Suprapubic skin (tissue), 4 donors: ENCODE measurements at regions not wholly inside any gene's neighbourhood (a gene's known extent, or its start where the extent isn't known, plus 50 kb on each side); places are given as distances from the start of the nearest gene placed in this dataset.

ENCODE experiments used
- DNase-seq, 2 donors: peaks; one replicate each; pipeline ENCODE4 v3.0.0-alpha.2; 2019; ENCODE audit warnings: low spot score in 2 of 2
- H3K27ac ChIP-seq: fragments of 200-600 bp; sonication (generic); one replicate; pipeline ENCODE4 v1.5.1; 2019
- H3K27me3 ChIP-seq: fragments of 200-600 bp; sonication (generic); one replicate; pipeline ENCODE4 v1.5.1; 2019
- H3K36me3 ChIP-seq: fragments of 200-600 bp; sonication (generic); one replicate; pipeline ENCODE4 v1.5.1; 2019
- H3K4me1 ChIP-seq: fragments of 200-600 bp; sonication (generic); one replicate; pipeline ENCODE4 v1.5.1; 2019
- H3K4me3 ChIP-seq: fragments of 200-600 bp; sonication (generic); one replicate; pipeline ENCODE4 v1.5.1; 2019; ENCODE audit warnings: mild to moderate bottlenecking
- H3K9me3 ChIP-seq: fragments of 200-600 bp; sonication (generic); one replicate; pipeline ENCODE4 v1.5.1; 2019
- EP300 ChIP-seq: sonication (generic); formaldehyde crosslinking; IDR thresholded peaks from one replicate; pipeline ENCODE4 v1.6.1; 2017; ENCODE audit warnings: antibody characterized with exemption
- POLR2A ChIP-seq, 2 donors: fragments of 450-650 bp; IDR thresholded peaks; one replicate each; pipeline ENCODE4 v1.6.1; 2017; ENCODE audit warnings: antibody characterized with exemption in 2 of 2, mild to moderate bottlenecking in 2 of 2, moderate library complexity in 2 of 2
- POLR2AphosphoS5 ChIP-seq, 3 donors: sonication (generic); formaldehyde crosslinking; IDR thresholded peaks; one replicate each; pipeline ENCODE4 v1.6.1; 2017; ENCODE audit warnings: antibody characterized with exemption in 3 of 3
- WGBS: methylation state at CpG from one replicate; pipeline ENCODE4 v1.1.5; 2018; 5-methylcytosine and 5-hydroxymethylcytosine counted together
- TF ChIP-seq, protein P1 (sequence below), 2 donors: fragments of 200-600 bp in 1 of 2; fragments of 450-650 bp in 1 of 2; sonication (generic) in 1 of 2; IDR thresholded peaks; one replicate each; pipeline ENCODE4 v1.5.1; 2016 to 2019; ENCODE audit warnings: antibody characterized with exemption in 2 of 2, mild to moderate bottlenecking in 1 of 2, moderate library complexity in 1 of 2

GRCh38 chr9:97802276-97802675 lies 50.8 kb upstream of the FOXE1 start:
- Histone ChIP-seq H3K27ac (peak overlapping the region; percentile 31), H3K27me3 (peaks cover 8% of the 10 kb centered on the region), H3K36me3 (no peaks in the 10 kb centered on the region), H3K4me3 (no peak overlapping the region), H3K4me1 (peaks cover 18% of the 10 kb centered on the region), H3K9me3 (no peaks in the 10 kb centered on the region)
- WGBS = 57% methylated on average over 5 of the region's 6 CpGs
- TF ChIP-seq EP300 (no peak), POLR2AphosphoS5 (IDR thresholded peaks at IDR 0.05) (no peak), POLR2A (IDR thresholded peaks at IDR 0.05) (no peak)
- TF ChIP-seq, protein P1, sequence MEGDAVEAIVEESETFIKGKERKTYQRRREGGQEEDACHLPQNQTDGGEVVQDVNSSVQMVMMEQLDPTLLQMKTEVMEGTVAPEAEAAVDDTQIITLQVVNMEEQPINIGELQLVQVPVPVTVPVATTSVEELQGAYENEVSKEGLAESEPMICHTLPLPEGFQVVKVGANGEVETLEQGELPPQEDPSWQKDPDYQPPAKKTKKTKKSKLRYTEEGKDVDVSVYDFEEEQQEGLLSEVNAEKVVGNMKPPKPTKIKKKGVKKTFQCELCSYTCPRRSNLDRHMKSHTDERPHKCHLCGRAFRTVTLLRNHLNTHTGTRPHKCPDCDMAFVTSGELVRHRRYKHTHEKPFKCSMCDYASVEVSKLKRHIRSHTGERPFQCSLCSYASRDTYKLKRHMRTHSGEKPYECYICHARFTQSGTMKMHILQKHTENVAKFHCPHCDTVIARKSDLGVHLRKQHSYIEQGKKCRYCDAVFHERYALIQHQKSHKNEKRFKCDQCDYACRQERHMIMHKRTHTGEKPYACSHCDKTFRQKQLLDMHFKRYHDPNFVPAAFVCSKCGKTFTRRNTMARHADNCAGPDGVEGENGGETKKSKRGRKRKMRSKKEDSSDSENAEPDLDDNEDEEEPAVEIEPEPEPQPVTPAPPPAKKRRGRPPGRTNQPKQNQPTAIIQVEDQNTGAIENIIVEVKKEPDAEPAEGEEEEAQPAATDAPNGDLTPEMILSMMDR (IDR thresholded peaks at IDR 0.05) = no peak
- no peak for DNase-seq

DNA sequence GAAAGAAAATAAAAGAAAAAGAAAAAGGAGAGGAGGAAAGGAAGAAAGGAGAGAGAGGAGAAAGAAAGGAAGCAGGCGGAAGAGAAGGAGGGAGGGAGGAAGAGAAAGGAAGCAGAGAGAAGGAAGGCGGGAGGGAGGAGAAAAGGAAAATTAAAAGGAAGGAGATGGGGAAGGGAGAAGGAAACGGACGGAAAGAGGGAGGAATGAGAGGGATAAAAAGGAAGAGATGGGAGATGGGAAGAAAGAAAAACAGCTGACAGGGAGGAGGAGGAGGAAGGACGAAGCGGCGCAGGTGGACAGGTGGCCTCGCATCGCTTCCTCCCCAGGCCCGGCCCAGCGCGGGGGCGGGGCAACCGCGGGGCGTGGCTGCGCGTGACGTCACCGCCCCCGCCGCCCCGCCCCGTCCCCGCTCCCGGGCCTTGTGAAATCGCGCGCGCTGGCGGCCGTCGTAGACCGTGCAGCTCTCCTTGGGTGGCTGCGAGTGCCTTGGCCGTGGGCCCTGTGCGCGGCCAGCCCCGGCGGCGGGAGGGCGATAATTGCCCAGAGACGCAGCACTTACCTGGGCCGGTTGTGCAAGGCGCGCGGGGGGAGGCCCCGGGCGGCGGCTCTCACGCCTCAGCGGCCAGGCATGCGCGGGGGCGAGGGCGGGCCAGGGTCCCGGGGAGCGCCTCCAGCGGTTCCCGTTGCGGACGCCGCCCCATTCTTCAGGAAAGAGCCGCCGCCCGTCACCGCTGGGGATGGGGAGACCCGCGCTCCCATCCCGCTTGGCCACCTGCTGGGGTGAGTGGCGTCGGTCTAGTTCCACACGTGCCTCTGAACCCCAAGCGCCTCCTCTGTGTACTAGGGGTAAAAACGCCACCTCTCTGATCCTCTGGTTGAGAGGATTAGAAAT lies 49.6 kb upstream of the FOXE1 start:
- Histone ChIP-seq H3K9me3 (no peaks in the 10 kb centered on the region), H3K36me3 (no peaks in the 10 kb centered on the region), H3K27me3 (peaks cover 8% of the 10 kb centered on the region), H3K4me3 (peak overlapping the region; percentile 60), H3K27ac (peak overlapping the region; percentile 31), H3K4me1 (peaks cover 18% of the 10 kb centered on the region)
- WGBS = 1% methylated on average over 24 of the region's 75 CpGs
- peak; percentile 75 to 86 for DNase-seq
- no peak for TF ChIP-seq EP300
- TF ChIP-seq, protein P1 (IDR thresholded peaks at IDR 0.05) = peak in 1 of 2 donors; percentile 6
